MM.1S (cell line): ENCODE measurements at regions not wholly inside any gene's neighbourhood (a gene's known extent, or its start where the extent isn't known, plus 50 kb on each side); places are given as distances from the start of the nearest gene placed in this dataset.

Experiments used
- DNase-seq: peaks from one replicate; pipeline ENCODE4 v3.0.0-alpha.2; 2015
- H2AFZ ChIP-seq: fragments of 300-600 bp; sonication (generic); 2 replicates; pipeline ENCODE4 v1.6.0; 2016; ENCODE audit warnings: antibody characterized with exemption, low read length
- H3F3A ChIP-seq: fragments of 300-600 bp; sonication (generic); 2 replicates; pipeline ENCODE4 v1.6.1; 2016; ENCODE audit warnings: mild to moderate bottlenecking, antibody characterized with exemption, low read length, moderate library complexity, mixed read lengths; ENCODE audit not compliant: insufficient read depth
- H3K27ac ChIP-seq: fragments of 300-600 bp; sonication (generic); 2 replicates; pipeline ENCODE4 v1.5.1; 2016; ENCODE audit warnings: mild to moderate bottlenecking, low read length
- H3K27me3 ChIP-seq: fragments of 300-600 bp; sonication (generic); replicated peaks from 2 replicates; pipeline ENCODE4 v1.6.0; 2016; ENCODE audit warnings: low read length; ENCODE audit not compliant: insufficient read depth
- H3K36me3 ChIP-seq: fragments of 300-600 bp; sonication (generic); replicated peaks from 2 replicates; pipeline ENCODE4 v1.6.1; 2016; ENCODE audit warnings: mild to moderate bottlenecking, low read length, mixed read lengths; ENCODE audit not compliant: insufficient read depth
- H3K4me1 ChIP-seq: fragments of 300-600 bp; sonication (generic); 2 replicates; pipeline ENCODE4 v1.6.1; 2016; ENCODE audit warnings: low read length, mixed read lengths
- H3K4me2 ChIP-seq: fragments of 300-600 bp; sonication (generic); 2 replicates; pipeline ENCODE4 v1.6.0; 2016; ENCODE audit warnings: low read depth, low read length
- H3K4me3 ChIP-seq: fragments of 300-600 bp; sonication (generic); 2 replicates; pipeline ENCODE4 v1.5.1; 2016; ENCODE audit warnings: low read length, mixed read lengths
- H3K79me2 ChIP-seq: fragments of 300-600 bp; sonication (generic); 2 replicates; pipeline ENCODE4 v1.6.1; 2016; ENCODE audit warnings: mixed run types, low read length, mixed read lengths
- H3K9ac ChIP-seq: fragments of 300-600 bp; sonication (generic); 2 replicates; pipeline ENCODE4 v1.6.1; 2016; ENCODE audit warnings: low read length, mixed read lengths
- H3K9me2 ChIP-seq: fragments of 300-600 bp; sonication (generic); replicated peaks from 2 replicates; pipeline ENCODE4 v1.6.1; 2016; ENCODE audit warnings: mild to moderate bottlenecking, low read length, mixed read lengths; ENCODE audit not compliant: insufficient read depth
- H3K9me3 ChIP-seq: fragments of 300-600 bp; sonication (generic); replicated peaks from 2 replicates; pipeline ENCODE4 v1.6.1; 2016; ENCODE audit warnings: mild to moderate bottlenecking, low read length, mixed read lengths; ENCODE audit not compliant: insufficient read depth
- H4K20me1 ChIP-seq: fragments of 300-600 bp; sonication (generic); 2 replicates; pipeline ENCODE4 v1.6.1; 2016; ENCODE audit warnings: mild to moderate bottlenecking, low read length, moderate library complexity, mixed read lengths; ENCODE audit not compliant: insufficient read depth
- EZH2 ChIP-seq: fragments of 300-600 bp; sonication (generic); optimal IDR thresholded peaks from 2 replicates; pipeline ENCODE3; 2017; ENCODE audit warnings: low read depth, mild to moderate bottlenecking, antibody characterized with exemption, low read length, mixed read lengths
- EZH2phosphoT487 ChIP-seq: fragments of 300-600 bp; sonication (generic); IDR thresholded peaks from 2 replicates; pipeline ENCODE4 v1.6.1; 2018; ENCODE audit warnings: antibody characterized with exemption, low read length
- TF ChIP-seq, protein P1 (sequence below): fragments of 300-600 bp; sonication (generic); IDR thresholded peaks from 2 replicates; pipeline ENCODE4 v1.5.1; 2016; ENCODE audit warnings: antibody characterized with exemption, low read length, mixed read lengths

DNA sequence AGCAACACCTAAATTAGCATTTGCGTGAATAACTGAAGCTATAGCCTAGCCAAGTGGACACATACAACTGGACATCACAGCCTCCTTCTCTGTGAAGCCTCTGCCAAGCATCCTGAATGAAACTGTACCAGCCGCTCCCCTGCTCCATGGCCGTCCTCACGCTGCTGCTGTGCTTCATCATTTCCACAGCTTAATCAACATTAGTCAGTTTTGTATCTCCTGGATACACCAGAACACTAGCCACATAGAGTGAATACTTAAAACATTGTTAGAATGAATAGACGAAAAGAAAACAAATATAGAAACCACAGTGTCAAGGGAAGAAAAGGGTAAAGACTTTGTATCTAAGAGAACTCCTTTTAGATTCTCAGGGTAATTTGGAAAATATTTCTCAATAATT lies 1526.9 kb downstream of the EFNB2 start:
- H3K27ac ChIP-seq, result no peak overlapping the region
- H3K4me2 ChIP-seq, result no peak overlapping the region
- no peaks in the 10 kb centered on the region for H3K4me1 ChIP-seq
- H3K36me3 ChIP-seq, result no peaks in the 10 kb centered on the region
- TF ChIP-seq EZH2 (no peak), EZH2phosphoT487 (no peak)
- TF ChIP-seq, protein P1, sequence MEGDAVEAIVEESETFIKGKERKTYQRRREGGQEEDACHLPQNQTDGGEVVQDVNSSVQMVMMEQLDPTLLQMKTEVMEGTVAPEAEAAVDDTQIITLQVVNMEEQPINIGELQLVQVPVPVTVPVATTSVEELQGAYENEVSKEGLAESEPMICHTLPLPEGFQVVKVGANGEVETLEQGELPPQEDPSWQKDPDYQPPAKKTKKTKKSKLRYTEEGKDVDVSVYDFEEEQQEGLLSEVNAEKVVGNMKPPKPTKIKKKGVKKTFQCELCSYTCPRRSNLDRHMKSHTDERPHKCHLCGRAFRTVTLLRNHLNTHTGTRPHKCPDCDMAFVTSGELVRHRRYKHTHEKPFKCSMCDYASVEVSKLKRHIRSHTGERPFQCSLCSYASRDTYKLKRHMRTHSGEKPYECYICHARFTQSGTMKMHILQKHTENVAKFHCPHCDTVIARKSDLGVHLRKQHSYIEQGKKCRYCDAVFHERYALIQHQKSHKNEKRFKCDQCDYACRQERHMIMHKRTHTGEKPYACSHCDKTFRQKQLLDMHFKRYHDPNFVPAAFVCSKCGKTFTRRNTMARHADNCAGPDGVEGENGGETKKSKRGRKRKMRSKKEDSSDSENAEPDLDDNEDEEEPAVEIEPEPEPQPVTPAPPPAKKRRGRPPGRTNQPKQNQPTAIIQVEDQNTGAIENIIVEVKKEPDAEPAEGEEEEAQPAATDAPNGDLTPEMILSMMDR, result no peak
- H3K9me2 ChIP-seq, result no peaks in the 10 kb centered on the region
- no peaks in the 10 kb centered on the region for H3K27me3 ChIP-seq
- H2AFZ ChIP-seq, result no peak overlapping the region
- H3K9me3 ChIP-seq, result no peaks in the 10 kb centered on the region
- no peak overlapping the region for H3K9ac ChIP-seq
- H3K79me2 ChIP-seq, result no peaks in the 10 kb centered on the region
- no peak for DNase-seq
- H3K4me3 ChIP-seq, result no peak overlapping the region
- H3F3A ChIP-seq, result no peaks in the 10 kb centered on the region
- no peaks in the 10 kb centered on the region for H4K20me1 ChIP-seq

- no peaks in the 10 kb centered on the region for H3K79me2 ChIP-seq
- H3K9ac ChIP-seq, result no peak overlapping the region
- no peaks in the 10 kb centered on the region for H3K36me3 ChIP-seq
- H3K4me3 ChIP-seq, result no peak overlapping the region
- TF ChIP-seq EZH2 (no peak), EZH2phosphoT487 (no peak)
- TF ChIP-seq, protein P1, result no peak
- H3K9me2 ChIP-seq, result no peaks in the 10 kb centered on the region
- no peak overlapping the region for H3K27ac ChIP-seq
- no peaks in the 10 kb centered on the region for H3K27me3 ChIP-seq
- no peaks in the 10 kb centered on the region for H3K9me3 ChIP-seq
- no peak overlapping the region for H3K4me2 ChIP-seq
- no peaks in the 10 kb centered on the region for H3K4me1 ChIP-seq
- no peak for DNase-seq
- H2AFZ ChIP-seq, result no peak overlapping the region
- H3F3A ChIP-seq, result no peaks in the 10 kb centered on the region
- no peaks in the 10 kb centered on the region for H4K20me1 ChIP-seq
These were observed 1528.2 kb downstream of the EFNB2 start for GRCh38 chr13:105007166-105007808.

GRCh38 chr13:104996022-104996421 lies 1539.4 kb downstream of the EFNB2 start:
- no peak overlapping the region for H3K9ac ChIP-seq
- no peaks in the 10 kb centered on the region for H3K4me1 ChIP-seq
- H3F3A ChIP-seq, result no peaks in the 10 kb centered on the region
- no peaks in the 10 kb centered on the region for H3K27me3 ChIP-seq
- no peaks in the 10 kb centered on the region for H4K20me1 ChIP-seq
- H3K79me2 ChIP-seq, result no peaks in the 10 kb centered on the region
- H3K4me2 ChIP-seq, result no peak overlapping the region
- DNase-seq, result no peak
- H3K9me2 ChIP-seq, result no peaks in the 10 kb centered on the region
- H3K9me3 ChIP-seq, result no peaks in the 10 kb centered on the region
- TF ChIP-seq EZH2phosphoT487, result no peak
- no peak for TF ChIP-seq EZH2
- TF ChIP-seq, protein P1, result no peak
- H3K4me3 ChIP-seq, result no peak overlapping the region
- no peaks in the 10 kb centered on the region for H3K36me3 ChIP-seq
- no peak overlapping the region for H2AFZ ChIP-seq
- no peak overlapping the region for H3K27ac ChIP-seq
